Choroid plexus epithelial cell (primary cell): ENCODE measurements at regions not wholly inside any gene's neighbourhood (a gene's known extent, or its start where the extent isn't known, plus 50 kb on each side); places are given as distances from the start of the nearest gene placed in this dataset.
"Not testable (repeated sequence)": the region's sequence is repeated elsewhere in the genome, so short reads cannot be mapped to it uniquely, and the experiment has no call there.

Experiments
- DNase-seq: peaks from one replicate; pipeline ENCODE4 v3.0.0-alpha.2; 2010; ENCODE audit warnings: low read depth
- H3K4me3 ChIP-seq: 2 replicates; pipeline ENCODE4 v1.5.1; 2011; ENCODE audit warnings: low read depth, mild to moderate bottlenecking, control low read depth, low read length, moderate library complexity
- CTCF ChIP-seq: conservative IDR thresholded peaks from 2 replicates; pipeline ENCODE4 v1.5.1; 2011; ENCODE audit warnings: low read depth, mild to moderate bottlenecking, control low read depth, inconsistent platforms, low read length, moderate library complexity

- DNase-seq: peak; percentile 31
- no peak for TF ChIP-seq CTCF
Measured at GRCh38 chr6:85135376-85136094, 314.3 kb upstream of the NT5E start.

DNA sequence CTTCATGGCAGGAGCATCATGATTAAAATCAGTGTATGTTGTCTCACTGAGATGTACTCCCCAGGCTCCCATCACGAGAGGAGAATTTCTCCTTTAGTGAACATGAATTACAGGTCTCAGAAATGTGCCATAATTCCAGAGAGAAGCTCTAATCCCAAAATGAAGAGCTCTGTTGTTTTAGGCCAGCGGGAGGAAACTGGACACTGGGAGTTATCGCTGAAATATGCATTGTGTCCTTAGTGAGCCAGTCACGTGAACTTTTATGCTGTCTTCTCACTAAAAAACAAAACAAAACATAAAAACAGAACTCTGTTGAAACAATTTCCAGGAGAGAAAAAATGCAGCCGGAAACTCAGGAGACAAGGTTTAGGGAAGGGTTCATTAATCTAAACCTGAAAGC lies 315.7 kb upstream of the NT5E start:
- no peak for TF ChIP-seq CTCF
- peak; percentile 32 for DNase-seq
- H3K4me3 ChIP-seq: no peak overlapping the region

More at GRCh38 chr6:85135376-85136094, 314.3 kb upstream of the NT5E start:
- no peak overlapping the region for H3K4me3 ChIP-seq

DNA sequence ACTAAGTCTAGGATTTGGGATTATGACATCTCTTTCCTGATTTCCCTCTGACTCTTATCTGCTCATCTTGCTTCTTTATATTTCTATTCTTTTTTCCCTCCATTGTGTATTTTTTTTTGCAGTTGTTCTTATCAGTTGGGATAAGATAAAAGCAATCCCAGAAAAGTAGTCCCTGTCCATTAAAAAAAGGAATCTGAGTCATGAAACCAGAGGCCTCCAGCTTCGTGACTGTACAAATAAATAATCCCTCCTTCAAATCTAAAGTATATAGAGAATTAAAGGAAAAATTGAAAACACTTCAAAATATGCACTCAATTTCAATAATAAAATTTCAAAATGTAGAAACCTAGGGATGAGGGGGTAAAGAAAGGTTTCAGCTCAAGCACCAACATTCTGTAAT lies 317.8 kb upstream of the NT5E start:
- TF ChIP-seq CTCF: no peak
- no peak overlapping the region for H3K4me3 ChIP-seq
- no peak for DNase-seq

DNA sequence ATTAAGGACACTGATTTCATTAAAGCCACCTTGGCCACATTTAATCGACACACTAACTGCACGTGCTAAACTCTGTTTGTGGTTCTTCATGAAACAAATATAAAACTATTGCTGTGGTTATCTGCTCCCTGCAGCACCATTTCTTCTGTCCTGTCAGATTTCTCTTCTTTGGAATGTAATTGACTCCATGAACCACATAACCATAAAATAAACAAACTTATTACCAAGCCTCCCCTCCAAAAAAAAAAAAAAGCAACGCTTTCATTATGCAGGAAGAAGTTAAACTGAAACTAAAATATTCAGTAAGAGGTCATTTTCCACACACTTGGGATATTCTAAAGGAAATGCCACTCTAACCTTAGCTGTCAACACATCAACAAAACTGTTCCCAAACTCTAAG lies 319.1 kb upstream of the NT5E start:
- DNase-seq: peak; percentile 80
- no peak for TF ChIP-seq CTCF
- H3K4me3 ChIP-seq: no peak overlapping the region

GRCh38 chr6:85129881-85130280 lies 320.0 kb upstream of the NT5E start:
- peak; percentile 35 for DNase-seq
- H3K4me3 ChIP-seq: no peak overlapping the region
- TF ChIP-seq CTCF: no peak

DNA sequence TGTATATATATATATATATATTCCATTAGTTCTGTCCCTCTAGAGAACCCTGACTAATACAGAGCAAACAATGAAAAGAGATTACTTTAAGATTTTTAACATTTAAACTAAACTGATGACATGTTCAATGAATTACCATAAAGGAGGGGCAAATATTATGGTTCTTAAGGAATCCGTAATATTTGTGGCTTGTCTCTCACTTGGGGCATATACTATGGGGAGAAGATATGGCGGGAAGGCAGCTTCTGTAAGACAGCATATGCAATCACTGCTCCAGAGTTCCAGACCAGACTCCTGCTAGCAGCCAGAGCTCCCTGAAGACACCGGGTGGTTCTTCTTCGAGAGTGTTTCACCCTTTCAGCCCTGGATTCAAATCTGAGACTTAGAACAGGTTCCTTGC lies 321.1 kb upstream of the NT5E start:
- DNase-seq: no peak
- TF ChIP-seq CTCF: no peak
- H3K4me3 ChIP-seq: no peak overlapping the region

DNA sequence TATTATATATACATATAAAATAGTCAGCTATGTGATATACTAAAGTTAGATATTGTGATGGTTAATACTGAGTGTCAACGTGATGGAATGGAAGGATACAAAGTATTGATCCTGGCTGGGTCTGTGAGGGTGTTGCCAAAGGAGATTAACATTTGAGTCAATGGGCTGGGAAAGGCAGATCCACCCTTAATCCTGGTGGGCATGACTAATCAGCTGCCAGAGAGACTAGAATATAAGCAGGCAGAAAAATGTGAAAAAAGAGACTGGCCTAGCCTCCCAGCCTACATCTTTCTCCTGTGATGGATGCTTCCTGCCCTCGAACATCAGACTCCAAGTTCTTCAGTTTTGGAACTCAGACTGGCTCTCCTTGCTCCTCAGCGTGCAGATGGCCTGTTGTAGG lies 321.6 kb upstream of the NT5E start:
- not testable (repeated sequence) for DNase-seq

More for the DNA sequence above, 321.6 kb upstream of the NT5E start:
- not testable (repeated sequence) for H3K4me3 ChIP-seq
